Esophagus squamous epithelium (tissue), 4 donors: ENCODE measurements at regions not wholly inside any gene's neighbourhood (a gene's known extent, or its start where the extent isn't known, plus 50 kb on each side); places are given as distances from the start of the nearest gene placed in this dataset.

Experiments used
- POLR2A ChIP-seq, 4 donors: fragments of 450-650 bp; IDR thresholded peaks; one replicate each; pipeline ENCODE4 v1.6.1; 2017; ENCODE audit warnings: antibody characterized with exemption in 4 of 4, mild to moderate bottlenecking in 4 of 4, moderate library complexity in 3 of 4
- TF ChIP-seq, protein P1 (sequence below), 6 experiments: fragments of 450-650 bp in 4 of 6; fragments of 200-600 bp in 2 of 6; sonication (generic) in 2 of 6; IDR thresholded peaks; one replicate each; pipeline ENCODE4 v1.5.1; 2016 to 2019; ENCODE audit warnings: antibody characterized with exemption in 6 of 6, mild to moderate bottlenecking in 4 of 6, moderate library complexity in 4 of 6

DNA sequence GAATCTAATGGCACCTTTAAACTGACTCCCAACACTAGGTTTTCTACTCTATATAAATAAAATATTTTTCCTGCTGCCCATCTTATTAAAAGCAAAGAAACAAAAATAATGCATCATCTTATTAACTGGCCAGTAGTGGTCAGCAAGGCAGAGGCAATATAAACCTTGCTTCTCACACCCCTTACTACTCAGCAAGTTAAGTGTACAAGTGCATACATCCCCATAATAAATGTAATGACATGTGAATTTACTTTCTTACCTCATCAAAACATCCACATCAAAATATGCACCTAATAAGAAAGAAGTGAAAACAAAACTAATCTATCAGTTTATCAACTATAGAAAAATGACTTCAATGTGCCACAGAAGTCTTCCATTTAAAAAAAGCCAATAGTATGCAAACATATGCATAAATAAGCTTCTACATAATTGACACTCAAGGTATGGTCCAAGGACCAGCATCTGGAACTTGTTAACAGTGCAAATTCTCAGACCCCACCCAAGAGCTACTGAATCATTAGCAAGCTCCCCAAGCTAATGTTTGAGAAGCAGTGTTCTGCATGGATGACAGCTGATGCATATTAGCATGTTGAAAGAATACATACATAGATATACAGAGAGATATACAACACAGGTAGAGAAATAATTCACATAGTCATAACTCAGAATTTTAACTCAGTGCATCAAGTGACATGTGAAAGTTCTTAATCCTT lies 182.7 kb downstream of the C7orf25 start:
- TF ChIP-seq, protein P1, sequence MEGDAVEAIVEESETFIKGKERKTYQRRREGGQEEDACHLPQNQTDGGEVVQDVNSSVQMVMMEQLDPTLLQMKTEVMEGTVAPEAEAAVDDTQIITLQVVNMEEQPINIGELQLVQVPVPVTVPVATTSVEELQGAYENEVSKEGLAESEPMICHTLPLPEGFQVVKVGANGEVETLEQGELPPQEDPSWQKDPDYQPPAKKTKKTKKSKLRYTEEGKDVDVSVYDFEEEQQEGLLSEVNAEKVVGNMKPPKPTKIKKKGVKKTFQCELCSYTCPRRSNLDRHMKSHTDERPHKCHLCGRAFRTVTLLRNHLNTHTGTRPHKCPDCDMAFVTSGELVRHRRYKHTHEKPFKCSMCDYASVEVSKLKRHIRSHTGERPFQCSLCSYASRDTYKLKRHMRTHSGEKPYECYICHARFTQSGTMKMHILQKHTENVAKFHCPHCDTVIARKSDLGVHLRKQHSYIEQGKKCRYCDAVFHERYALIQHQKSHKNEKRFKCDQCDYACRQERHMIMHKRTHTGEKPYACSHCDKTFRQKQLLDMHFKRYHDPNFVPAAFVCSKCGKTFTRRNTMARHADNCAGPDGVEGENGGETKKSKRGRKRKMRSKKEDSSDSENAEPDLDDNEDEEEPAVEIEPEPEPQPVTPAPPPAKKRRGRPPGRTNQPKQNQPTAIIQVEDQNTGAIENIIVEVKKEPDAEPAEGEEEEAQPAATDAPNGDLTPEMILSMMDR (IDR thresholded peaks at IDR 0.05), result no peak
- TF ChIP-seq POLR2A (IDR thresholded peaks at IDR 0.05), result no peak
